PC-9 (cell line): ENCODE measurements at regions not wholly inside any gene's neighbourhood (a gene's known extent, or its start where the extent isn't known, plus 50 kb on each side); places are given as distances from the start of the nearest gene placed in this dataset.

Experiments
- EZH2 ChIP-seq: fragments of 200-600 bp; sonication (generic); IDR thresholded peaks from 2 replicates; pipeline ENCODE4 v1.8.0; 2017; ENCODE audit warnings: antibody characterized with exemption, low read depth
- TF ChIP-seq, protein P1 (sequence below): fragments of 200-600 bp; sonication (generic); conservative IDR thresholded peaks from 2 replicates; pipeline ENCODE4 v1.6.1; 2017; ENCODE audit warnings: mixed run types, antibody characterized with exemption, mild to moderate bottlenecking, moderate library complexity

- TF ChIP-seq, protein P1, sequence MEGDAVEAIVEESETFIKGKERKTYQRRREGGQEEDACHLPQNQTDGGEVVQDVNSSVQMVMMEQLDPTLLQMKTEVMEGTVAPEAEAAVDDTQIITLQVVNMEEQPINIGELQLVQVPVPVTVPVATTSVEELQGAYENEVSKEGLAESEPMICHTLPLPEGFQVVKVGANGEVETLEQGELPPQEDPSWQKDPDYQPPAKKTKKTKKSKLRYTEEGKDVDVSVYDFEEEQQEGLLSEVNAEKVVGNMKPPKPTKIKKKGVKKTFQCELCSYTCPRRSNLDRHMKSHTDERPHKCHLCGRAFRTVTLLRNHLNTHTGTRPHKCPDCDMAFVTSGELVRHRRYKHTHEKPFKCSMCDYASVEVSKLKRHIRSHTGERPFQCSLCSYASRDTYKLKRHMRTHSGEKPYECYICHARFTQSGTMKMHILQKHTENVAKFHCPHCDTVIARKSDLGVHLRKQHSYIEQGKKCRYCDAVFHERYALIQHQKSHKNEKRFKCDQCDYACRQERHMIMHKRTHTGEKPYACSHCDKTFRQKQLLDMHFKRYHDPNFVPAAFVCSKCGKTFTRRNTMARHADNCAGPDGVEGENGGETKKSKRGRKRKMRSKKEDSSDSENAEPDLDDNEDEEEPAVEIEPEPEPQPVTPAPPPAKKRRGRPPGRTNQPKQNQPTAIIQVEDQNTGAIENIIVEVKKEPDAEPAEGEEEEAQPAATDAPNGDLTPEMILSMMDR: no peak
- TF ChIP-seq EZH2: no peak
Observed at GRCh38 chr17:74150428-74151025, 53.0 kb upstream of the RPL38 start.
